Astrocyte of the spinal cord (primary cell): ENCODE measurements at regions not wholly inside any gene's neighbourhood (a gene's known extent, or its start where the extent isn't known, plus 50 kb on each side); places are given as distances from the start of the nearest gene placed in this dataset.

ENCODE experiments used
- DNase-seq: peaks from one replicate; pipeline ENCODE4 v3.0.0; 2011; ENCODE audit warnings: low read depth, low spot score
- H3K4me3 ChIP-seq: 2 replicates; pipeline ENCODE4 v1.5.1; 2011; ENCODE audit warnings: low read depth, mild to moderate bottlenecking, low read length, moderate library complexity
- CTCF ChIP-seq: IDR thresholded peaks from 2 replicates; pipeline ENCODE4 v1.5.1; 2012; ENCODE audit warnings: low read depth, mild to moderate bottlenecking, low read length, inconsistent platforms
- in situ Hi-C: cut with HindIII; loops from 2 replicates; pipeline ENCODE4 v1.10.0; 2017; ENCODE audit warnings: low sequenced_read_pairs

GRCh38 chr6:108766886-108767285, 81.3 kb upstream of the ARMC2 start:
- DNase-seq = no peak
- in situ Hi-C loops = no loop called here
- TF ChIP-seq CTCF = no peak
- no peak overlapping the region for H3K4me3 ChIP-seq

DNA sequence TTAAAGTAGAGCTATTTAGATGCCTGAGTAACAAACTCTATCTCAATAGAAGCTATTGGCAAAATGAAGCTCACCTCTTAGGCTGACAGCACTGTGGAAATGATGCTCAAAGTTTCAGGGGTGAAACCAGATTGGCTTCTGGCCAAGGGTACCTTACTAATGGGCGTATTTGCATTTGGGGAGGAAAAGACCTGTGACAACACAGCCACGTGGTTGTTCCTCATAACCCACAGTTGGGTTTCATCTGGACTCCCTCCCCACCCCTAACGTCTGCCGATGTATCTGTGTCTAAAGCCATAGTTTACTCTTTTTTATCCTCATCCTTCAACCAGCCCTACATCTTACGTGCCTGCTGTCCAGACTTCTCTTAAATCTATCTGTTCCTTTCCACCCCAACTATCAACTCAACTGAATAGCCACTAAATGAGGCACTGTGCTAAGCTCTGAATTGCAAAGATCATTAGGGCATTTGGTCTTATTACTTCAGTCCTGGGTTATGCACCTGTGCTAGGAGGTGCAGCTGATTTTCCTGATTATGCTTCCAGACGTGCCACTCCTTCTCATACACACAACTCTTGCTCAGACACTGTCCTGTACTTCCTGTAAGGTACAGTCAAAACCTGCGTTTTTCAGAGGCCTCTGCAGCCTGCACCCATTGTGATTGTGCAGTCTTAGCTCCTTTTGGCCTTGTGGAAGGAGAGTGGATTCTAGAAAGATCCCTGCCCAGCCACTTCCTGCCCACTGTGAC, 80.6 kb upstream of the ARMC2 start:
- TF ChIP-seq CTCF = no peak
- in situ Hi-C loops = no loop called here
- DNase-seq = no peak
- no peak overlapping the region for H3K4me3 ChIP-seq

DNA sequence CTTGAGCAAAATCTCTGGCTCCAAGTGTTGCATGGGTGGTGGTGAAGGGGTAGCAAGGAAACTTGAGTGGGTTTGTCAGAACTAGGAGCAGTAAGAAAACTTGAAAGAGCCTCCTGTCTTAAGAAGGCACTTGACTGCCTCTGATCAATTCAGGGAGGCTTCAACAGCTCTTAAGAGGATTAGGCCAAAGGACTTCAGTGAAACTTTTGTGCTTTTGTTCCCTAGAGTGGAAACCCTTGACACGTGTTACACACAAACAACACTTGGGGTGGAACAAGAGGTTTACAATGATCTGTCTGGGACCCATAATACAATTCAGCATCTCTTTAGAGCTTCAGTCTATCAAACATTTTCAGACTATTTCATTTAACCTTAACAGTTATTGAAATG, 80.1 kb upstream of the ARMC2 start:
- H3K4me3 ChIP-seq = no peak overlapping the region
- DNase-seq = no peak
- in situ Hi-C loops = no loop called here
- TF ChIP-seq CTCF = no peak

DNA sequence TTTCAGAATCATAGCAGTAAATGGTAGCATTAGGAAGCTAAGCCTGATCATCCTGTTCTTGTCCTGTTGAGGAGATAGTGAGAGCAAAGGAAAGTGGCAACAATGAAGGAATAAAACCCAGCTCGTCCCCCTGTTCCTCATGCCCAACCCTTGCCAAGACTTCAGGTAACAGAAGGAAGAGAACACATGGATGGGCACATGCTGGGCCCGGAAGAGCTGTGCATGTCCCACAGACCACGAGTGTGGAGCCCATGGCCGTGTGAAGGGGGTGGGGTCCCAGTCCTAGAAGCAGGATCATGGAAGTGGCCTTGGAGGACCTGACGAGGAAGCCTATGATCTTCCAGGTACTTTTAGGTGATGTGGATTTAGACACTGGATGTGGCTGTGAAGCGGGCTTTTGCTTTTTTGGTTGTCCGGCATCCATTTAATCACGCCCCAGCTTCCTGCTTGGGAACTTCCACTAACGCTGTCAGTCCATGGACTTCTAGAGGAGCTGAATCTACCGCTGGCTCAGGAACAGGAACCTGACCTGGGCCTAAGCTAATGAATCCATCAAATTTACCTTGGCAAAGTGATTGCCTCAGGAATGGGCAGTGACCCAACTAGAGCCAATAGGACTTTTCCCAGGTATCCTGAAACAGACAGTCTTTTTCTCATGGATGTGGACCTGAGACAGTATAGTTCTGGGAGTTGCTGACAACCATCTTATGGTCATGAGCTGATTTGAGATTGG, 79.3 kb upstream of the ARMC2 start:
- in situ Hi-C loops = no loop called here
- no peak for TF ChIP-seq CTCF
- DNase-seq = no peak
- no peak overlapping the region for H3K4me3 ChIP-seq

DNA sequence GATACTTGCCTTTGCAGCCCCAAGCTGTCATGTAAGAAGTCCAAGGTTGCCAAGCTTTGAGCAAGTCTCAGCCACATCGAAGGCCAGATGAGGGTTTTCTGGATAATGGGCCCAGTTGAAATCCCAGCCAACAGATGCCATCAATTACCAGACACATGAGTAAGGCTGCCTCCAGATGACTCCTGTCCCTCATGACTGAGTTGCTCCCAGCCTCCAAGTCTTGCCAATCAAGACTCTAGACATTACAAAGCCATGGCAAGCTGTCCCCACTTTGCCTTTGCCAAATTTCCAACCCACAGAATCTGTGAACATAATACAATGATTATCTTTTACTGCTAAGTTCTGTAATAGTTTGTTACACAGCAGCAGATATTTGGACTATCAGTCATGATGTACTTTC, 76.8 kb upstream of the ARMC2 start:
- in situ Hi-C loops = no loop called here
- no peak for DNase-seq
- TF ChIP-seq CTCF = no peak
- H3K4me3 ChIP-seq = no peak overlapping the region

DNA sequence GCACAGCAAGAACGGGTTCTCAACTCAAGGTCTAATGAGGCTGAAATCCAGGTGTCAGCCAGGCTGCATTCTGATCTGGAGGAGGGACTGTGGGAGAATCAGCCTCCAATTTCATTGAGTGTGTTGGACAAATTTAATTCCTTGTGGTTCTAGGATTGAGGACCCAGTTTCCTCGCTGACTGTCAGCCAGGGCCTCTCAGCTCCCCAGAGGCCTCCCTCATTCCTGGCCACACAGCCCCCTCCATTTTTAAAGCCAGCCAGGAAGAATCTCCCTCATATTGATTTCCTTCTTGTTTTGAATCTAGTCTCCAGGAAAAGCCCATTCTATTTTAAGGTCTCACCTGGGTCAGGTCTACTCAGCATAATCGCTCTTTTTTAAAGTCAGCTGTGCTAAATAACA, 73.7 kb upstream of the ARMC2 start:
- no peak overlapping the region for H3K4me3 ChIP-seq
- in situ Hi-C loops = no loop called here
- no peak for DNase-seq
- TF ChIP-seq CTCF = no peak
